ENCODE measurements at regions not wholly inside any gene's neighbourhood (a gene's known extent, or its start where the extent isn't known, plus 50 kb on each side); places are given as distances from the start of the nearest gene placed in this dataset.
"Not testable (repeated sequence)": the region's sequence is repeated elsewhere in the genome, so short reads cannot be mapped to it uniquely, and the experiment has no call there.

DNA sequence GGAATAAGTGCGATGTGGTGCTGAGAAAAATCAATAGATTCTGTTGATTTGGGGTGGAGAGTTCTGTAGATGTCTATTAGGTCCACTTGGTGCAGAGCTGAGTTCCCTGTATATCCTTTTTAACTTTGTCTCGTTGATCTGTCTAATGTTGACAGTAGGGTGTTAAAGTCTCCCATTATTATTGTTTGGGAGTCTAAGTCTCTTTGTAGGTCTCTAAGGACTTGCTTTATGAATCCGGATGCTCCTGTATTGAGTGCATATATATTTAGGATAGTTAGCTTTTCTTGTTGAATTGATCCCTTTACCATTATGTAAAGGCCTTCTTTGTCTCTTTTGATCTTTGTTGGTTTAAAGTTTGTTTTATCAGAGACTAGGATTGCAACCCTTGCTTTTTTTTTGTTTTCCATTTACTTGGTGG, 170.8 kb upstream of the SLC38A2 start:
- TF ChIP-seq CTCF, POLR2A (IDR thresholded peaks at IDR 0.05): not testable (repeated sequence)

Data from heart left ventricle (tissue), 13 donors.